SK-N-SH treated with all-trans-retinoic acid at 6 μM for 48 hours (cell line): ENCODE measurements at regions not wholly inside any gene's neighbourhood (a gene's known extent, or its start where the extent isn't known, plus 50 kb on each side); places are given as distances from the start of the nearest gene placed in this dataset.

Source experiments
- GLIS3 ChIP-seq: fragments of 250-450 bp; sonication (Bioruptor Pico); IDR thresholded peaks from 2 replicates; pipeline ENCODE4 v1.5.0; 2020; ENCODE audit warnings: mild to moderate bottlenecking, moderate library complexity
- PATZ1 ChIP-seq: fragments of 250-450 bp; sonication (Bioruptor Pico); IDR thresholded peaks from 2 replicates; pipeline ENCODE4 v1.8.0; 2020; ENCODE audit warnings: mild to moderate bottlenecking, moderate library complexity, borderline replicate concordance
- TOX ChIP-seq: fragments of 250-450 bp; sonication (Bioruptor Pico); IDR thresholded peaks from 2 replicates; pipeline ENCODE4 v1.8.0; 2021; ENCODE audit warnings: mild to moderate bottlenecking, moderate library complexity, borderline replicate concordance
- ZNF70 ChIP-seq: fragments of 450-650 bp; formaldehyde crosslinking; IDR thresholded peaks from 2 replicates; pipeline ENCODE4 v1.5.0; 2020; ENCODE audit warnings: mild to moderate bottlenecking, moderate library complexity

DNA sequence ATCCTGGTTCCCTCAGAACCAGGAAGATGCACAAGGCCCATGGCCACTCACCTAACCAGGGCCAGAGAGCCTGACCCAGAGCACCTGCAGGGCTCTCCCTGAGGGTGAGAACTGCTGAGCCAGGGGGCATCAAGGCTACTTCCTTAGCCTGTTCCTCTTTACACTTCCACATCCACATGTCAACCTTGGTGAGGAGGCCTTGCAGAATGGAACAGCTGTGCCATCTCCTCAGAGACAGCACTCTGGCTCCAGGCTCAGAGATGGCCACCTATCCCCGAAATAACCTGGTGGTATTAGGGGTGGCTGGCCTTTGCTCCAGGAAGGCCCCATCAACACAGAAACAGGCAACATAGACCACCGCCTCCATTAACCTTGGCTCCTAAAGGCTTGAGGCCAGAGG lies 473.0 kb downstream of the RPS24 start:
- no peak for TF ChIP-seq ZNF70 (CRISPR knock-in tag)
- TF ChIP-seq PATZ1 (CRISPR knock-in tag), result no peak
- TF ChIP-seq TOX (CRISPR knock-in tag), result no peak
- TF ChIP-seq GLIS3 (CRISPR knock-in tag), result no peak
